Osteocyte (in vitro differentiated cells): ENCODE measurements at regions not wholly inside any gene's neighbourhood (a gene's known extent, or its start where the extent isn't known, plus 50 kb on each side); places are given as distances from the start of the nearest gene placed in this dataset.

Source experiments
- DNase-seq: peaks from one replicate; pipeline ENCODE4 v3.0.0; 2021; ENCODE audit warnings: mixed read lengths; ENCODE audit not compliant: unreplicated experiment; ENCODE audit errors: extremely low spot score
- H3K27ac Mint-ChIP-seq: one replicate; pipeline ENCODE4 v1.8.0; 2021; ENCODE audit warnings: mild to moderate bottlenecking, mixed read lengths; ENCODE audit not compliant: unreplicated experiment
- H3K27me3 Mint-ChIP-seq: one replicate; pipeline ENCODE4 v1.8.0; 2021; ENCODE audit warnings: mixed read lengths; ENCODE audit not compliant: unreplicated experiment
- H3K36me3 Mint-ChIP-seq: one replicate; pipeline ENCODE4 v1.8.0; 2021; ENCODE audit warnings: mixed read lengths; ENCODE audit not compliant: unreplicated experiment
- H3K4me1 Mint-ChIP-seq: one replicate; pipeline ENCODE4 v1.8.0; 2021; ENCODE audit warnings: mixed read lengths; ENCODE audit not compliant: unreplicated experiment
- H3K4me3 Mint-ChIP-seq: one replicate; pipeline ENCODE4 v1.8.0; 2021; ENCODE audit warnings: mild to moderate bottlenecking, moderate library complexity, mixed read lengths; ENCODE audit not compliant: unreplicated experiment
- H3K9me3 Mint-ChIP-seq: one replicate; pipeline ENCODE4 v1.8.0; 2021; ENCODE audit warnings: mixed read lengths; ENCODE audit not compliant: unreplicated experiment
- TF ChIP-seq, protein P1 (sequence below): fragments of 200-600 bp; sonication (generic); IDR thresholded peaks from 2 replicates; pipeline ENCODE4 v1.5.0; 2021; ENCODE audit warnings: antibody characterized with exemption, mild to moderate bottlenecking, moderate library complexity

- Mint-ChIP-seq H3K4me1 (no peaks in the 10 kb centered on the region), H3K27ac (no peak overlapping the region), H3K27me3 (peaks cover 8% of the 10 kb centered on the region), H3K9me3 (no peaks in the 10 kb centered on the region), H3K4me3 (no peak overlapping the region), H3K36me3 (no peaks in the 10 kb centered on the region)
- DNase-seq: no peak
- TF ChIP-seq, protein P1, sequence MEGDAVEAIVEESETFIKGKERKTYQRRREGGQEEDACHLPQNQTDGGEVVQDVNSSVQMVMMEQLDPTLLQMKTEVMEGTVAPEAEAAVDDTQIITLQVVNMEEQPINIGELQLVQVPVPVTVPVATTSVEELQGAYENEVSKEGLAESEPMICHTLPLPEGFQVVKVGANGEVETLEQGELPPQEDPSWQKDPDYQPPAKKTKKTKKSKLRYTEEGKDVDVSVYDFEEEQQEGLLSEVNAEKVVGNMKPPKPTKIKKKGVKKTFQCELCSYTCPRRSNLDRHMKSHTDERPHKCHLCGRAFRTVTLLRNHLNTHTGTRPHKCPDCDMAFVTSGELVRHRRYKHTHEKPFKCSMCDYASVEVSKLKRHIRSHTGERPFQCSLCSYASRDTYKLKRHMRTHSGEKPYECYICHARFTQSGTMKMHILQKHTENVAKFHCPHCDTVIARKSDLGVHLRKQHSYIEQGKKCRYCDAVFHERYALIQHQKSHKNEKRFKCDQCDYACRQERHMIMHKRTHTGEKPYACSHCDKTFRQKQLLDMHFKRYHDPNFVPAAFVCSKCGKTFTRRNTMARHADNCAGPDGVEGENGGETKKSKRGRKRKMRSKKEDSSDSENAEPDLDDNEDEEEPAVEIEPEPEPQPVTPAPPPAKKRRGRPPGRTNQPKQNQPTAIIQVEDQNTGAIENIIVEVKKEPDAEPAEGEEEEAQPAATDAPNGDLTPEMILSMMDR: no peak
Observed at GRCh38 chrX:39451046-39451445, 646.7 kb downstream of the BCOR start.

DNA sequence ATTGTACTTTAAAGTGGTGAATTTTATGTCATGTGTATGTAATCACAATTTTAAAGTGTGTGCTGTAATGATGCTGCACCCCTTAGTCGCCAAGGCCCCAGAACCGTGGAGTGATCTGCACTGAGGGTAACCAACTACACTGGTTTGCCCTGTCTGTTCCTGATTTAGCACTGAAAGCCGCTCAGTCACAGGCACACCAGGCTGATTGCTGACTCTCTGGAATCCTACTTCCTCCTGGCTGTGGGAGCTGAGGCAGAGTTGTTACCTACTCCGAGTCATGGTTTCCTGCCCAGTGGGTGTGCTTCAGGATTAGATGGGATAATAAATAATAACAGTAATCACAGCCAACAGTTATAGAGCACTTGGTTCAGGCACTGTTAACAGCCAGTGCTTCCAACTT lies 645.4 kb downstream of the BCOR start:
- peaks cover 5% of the 10 kb centered on the region for H3K9me3 Mint-ChIP-seq
- TF ChIP-seq, protein P1: no peak
- H3K27ac Mint-ChIP-seq: no peak overlapping the region
- H3K4me1 Mint-ChIP-seq: no peaks in the 10 kb centered on the region
- H3K36me3 Mint-ChIP-seq: no peaks in the 10 kb centered on the region
- no peak overlapping the region for H3K4me3 Mint-ChIP-seq
- no peak for DNase-seq
- H3K27me3 Mint-ChIP-seq: peaks cover 8% of the 10 kb centered on the region

GRCh38 chrX:39453889-39454621 lies 643.7 kb downstream of the BCOR start:
- peaks cover 9% of the 10 kb centered on the region for H3K9me3 Mint-ChIP-seq

DNA sequence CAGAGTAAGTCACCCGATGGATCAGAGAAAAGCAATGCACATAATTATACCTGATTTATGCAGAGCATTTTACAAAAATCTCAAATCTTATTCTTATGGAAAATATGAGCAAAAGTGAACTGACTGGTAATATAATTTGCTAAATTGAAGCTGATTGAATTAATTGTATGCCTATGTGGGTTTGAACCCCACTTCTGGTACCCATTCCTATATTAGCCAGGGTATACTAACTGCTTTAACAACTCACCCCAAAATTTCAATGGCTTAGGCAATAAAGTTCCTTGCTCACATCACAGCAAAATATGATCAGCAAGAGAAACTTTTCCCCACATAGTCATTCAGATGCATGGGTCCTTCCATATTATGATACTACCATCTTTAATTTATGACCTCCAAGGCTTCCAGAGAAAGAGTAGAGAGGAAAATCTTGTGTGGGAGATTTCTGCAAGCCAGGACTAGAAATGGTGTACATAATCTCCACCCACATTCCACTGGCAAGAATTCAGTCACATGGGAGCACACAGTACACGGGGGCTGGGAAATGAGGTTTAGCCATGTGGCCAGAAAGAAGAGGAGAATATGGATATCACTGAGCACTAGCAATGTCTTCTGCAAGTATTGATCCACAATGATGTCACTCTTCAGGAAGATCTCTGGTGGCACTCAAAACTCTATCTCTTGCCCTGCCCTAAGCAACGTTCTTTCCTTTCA lies 640.7 kb downstream of the BCOR start:
- peaks cover 9% of the 10 kb centered on the region for H3K9me3 Mint-ChIP-seq
- peaks cover 8% of the 10 kb centered on the region for H3K27me3 Mint-ChIP-seq
- TF ChIP-seq, protein P1: no peak
- no peaks in the 10 kb centered on the region for H3K4me1 Mint-ChIP-seq
- no peak for DNase-seq
- H3K4me3 Mint-ChIP-seq: no peak overlapping the region
- H3K36me3 Mint-ChIP-seq: no peaks in the 10 kb centered on the region
- no peak overlapping the region for H3K27ac Mint-ChIP-seq

More at GRCh38 chrX:39453889-39454621, 643.7 kb downstream of the BCOR start:
- TF ChIP-seq, protein P1: no peak
- DNase-seq: no peak
- Mint-ChIP-seq H3K36me3 (no peaks in the 10 kb centered on the region), H3K4me3 (no peak overlapping the region), H3K4me1 (no peaks in the 10 kb centered on the region), H3K27me3 (peaks cover 5% of the 10 kb centered on the region), H3K27ac (no peak overlapping the region)

GRCh38 chrX:39458779-39459178 lies 639.0 kb downstream of the BCOR start:
- Mint-ChIP-seq H3K9me3 (peaks cover 9% of the 10 kb centered on the region), H3K4me3 (no peak overlapping the region), H3K36me3 (no peaks in the 10 kb centered on the region), H3K27me3 (peaks cover 16% of the 10 kb centered on the region), H3K27ac (no peak overlapping the region), H3K4me1 (no peaks in the 10 kb centered on the region)
- no peak for DNase-seq
- TF ChIP-seq, protein P1: no peak
